ENCODE measurements at regions not wholly inside any gene's neighbourhood (a gene's known extent, or its start where the extent isn't known, plus 50 kb on each side); places are given as distances from the start of the nearest gene placed in this dataset.

- in situ Hi-C loops (cut with MboI; ENCODE audit: low sequenced_read_pairs): no loop called here
- H3K27me3 ChIP-seq (ENCODE audit: control insufficient read depth, insufficient read depth, low read length): no peaks in the 10 kb centered on the region
- H2BK120ac ChIP-seq (ENCODE audit: low read depth, low read length): no peak overlapping the region
- no peak for TF ChIP-seq BHLHE40 (IDR thresholded peaks at IDR 0.05; ENCODE audit: low read depth, low read length)
- TF ChIP-seq POLR2A (IDR thresholded peaks at IDR 0.05; ENCODE audit: low read depth, low read length): no peak
- no peak for TF ChIP-seq MAZ (IDR thresholded peaks at IDR 0.05; ENCODE audit: borderline replicate concordance, low read depth, low read length)
- TF ChIP-seq SMC3 (IDR thresholded peaks at IDR 0.05; ENCODE audit: low read depth, low read length): no peak
- no peak for TF ChIP-seq NFE2L2 (IDR thresholded peaks at IDR 0.05; ENCODE audit: low read depth, low read length)
- no peak for TF ChIP-seq MAFK (IDR thresholded peaks at IDR 0.05; ENCODE audit: low read depth, low read length)
- no peak for TF ChIP-seq ELK1 (IDR thresholded peaks at IDR 0.05; ENCODE audit: borderline replicate concordance, low read depth, low read length)
- TF ChIP-seq CHD1 (IDR thresholded peaks at IDR 0.05; ENCODE audit: low read depth, low read length): no peak
- no peak for TF ChIP-seq MXI1 (IDR thresholded peaks at IDR 0.05; ENCODE audit: borderline replicate concordance, low read depth, low read length)
- no peak for TF ChIP-seq RAD21 (IDR thresholded peaks at IDR 0.05; ENCODE audit: low read length)
- TF ChIP-seq FOS (IDR thresholded peaks at IDR 0.05; ENCODE audit: low read depth, low read length): no peak
- TF ChIP-seq CEBPB (IDR thresholded peaks at IDR 0.05; ENCODE audit: low read depth, low read length): no peak
- no peak for TF ChIP-seq USF2 (IDR thresholded peaks at IDR 0.05; ENCODE audit: low read depth, low read length)
- no peak for TF ChIP-seq CTCF (conservative IDR thresholded peaks at IDR 0.05; ENCODE audit: low read depth, low read length)
- no peak for TF ChIP-seq RFX5 (IDR thresholded peaks at IDR 0.05; ENCODE audit: low read depth, low read length)
- TF ChIP-seq RCOR1 (IDR thresholded peaks at IDR 0.05; ENCODE audit: insufficient replicate concordance, low read length): no peak
- H3K23ac ChIP-seq (ENCODE audit: low read depth, low read length): no peak overlapping the region
- H3K36me3 ChIP-seq (ENCODE audit: control insufficient read depth, insufficient read depth, low read length): no peaks in the 10 kb centered on the region
- no peak overlapping the region for H3K9ac ChIP-seq (ENCODE audit: low read depth, low read length)
- no TSS peak for BruUV-seq (replicated peaks)
- ATAC-seq (ENCODE audit: low read depth): no peak; the same call in 1 of the 2 replicates
- no CpG with 5 or more reads among the region's 1 CpG for WGBS, 2 experiments (ENCODE audit: extremely low coverage in 2 of 2, insufficient read length in 1 of 2)
- ChIA-PET POLR2A (ENCODE audit: unreplicated experiment) (no interaction called here), CTCF (no interaction called here)
- H4K8ac ChIP-seq (ENCODE audit: low read depth in 2 of 2, low read length in 2 of 2): no peak overlapping the region
- no peak overlapping the region for H3K56ac ChIP-seq (ENCODE audit: extremely low read depth, insufficient read depth, low read length)
- no peak overlapping the region for H3K18ac ChIP-seq (ENCODE audit: low read depth, low read length)
- H3K79me1 ChIP-seq (ENCODE audit: low read depth in 1 of 2, low read length in 2 of 2): no peaks in the 10 kb centered on the region
- H2BK5ac ChIP-seq (ENCODE audit: low read depth, low read length, poor library complexity, severe bottlenecking): no peak overlapping the region
- H3K4ac ChIP-seq (ENCODE audit: low read depth, low read length): no peak overlapping the region
- H4K91ac ChIP-seq (ENCODE audit: insufficient read depth, low read depth, low read length): no peak overlapping the region
- no peak overlapping the region for H2AFZ ChIP-seq (replicated peaks; ENCODE audit: low read length, poor library complexity)
- H3K4me3 ChIP-seq (ENCODE audit: insufficient read depth, low read depth, low read length): no peak overlapping the region
- H2AK9ac ChIP-seq (replicated peaks; ENCODE audit: low read depth, low read length, poor library complexity): no peak overlapping the region
- peak; percentile 11 for DNase-seq
- no peaks in the 10 kb centered on the region for H4K20me1 ChIP-seq (ENCODE audit: insufficient read depth, low read length)
- no peak overlapping the region for H3K14ac ChIP-seq (replicated peaks; ENCODE audit: low read depth, low read length)
- dilution Hi-C loops (cut with HindIII; ENCODE audit: low sequenced_read_pairs, unreplicated experiment): no loop called here
- no peaks in the 10 kb centered on the region for H3K4me1 ChIP-seq (ENCODE audit: control insufficient read depth, insufficient read depth, low read length)
- H2BK15ac ChIP-seq (ENCODE audit: low read depth, low read length): no peak overlapping the region
- H3K9me1 ChIP-seq (ENCODE audit: insufficient read depth, low read length): no peaks in the 10 kb centered on the region
- H2BK20ac ChIP-seq (ENCODE audit: low read depth, low read length): no peak overlapping the region
- H4K5ac ChIP-seq (ENCODE audit: low read depth, low read length): no peak overlapping the region
- no peaks in the 10 kb centered on the region for H3K9me3 ChIP-seq (ENCODE audit: control insufficient read depth, insufficient read depth, low read length)
- no peak overlapping the region for H3K4me2 ChIP-seq (ENCODE audit: low read depth, low read length)
- H3K27ac ChIP-seq (ENCODE audit: insufficient read depth, low read length): no peak overlapping the region
- no peak overlapping the region for H2AK5ac ChIP-seq (ENCODE audit: low read depth, low read length)
- intact Hi-C loops (cut with micrococcal nuclease): no loop called here
These were observed 266.3 kb downstream of the PPP1R3A start for GRCh38 chr7:113652501-113652900.

All from IMR-90 (cell line).